Loucy (cell line): ENCODE measurements at regions not wholly inside any gene's neighbourhood (a gene's known extent, or its start where the extent isn't known, plus 50 kb on each side); places are given as distances from the start of the nearest gene placed in this dataset.

ENCODE experiments used
- H2AFZ ChIP-seq: fragments of 200-600 bp; sonication (generic); 2 replicates; pipeline ENCODE4 v1.6.0; 2016; ENCODE audit warnings: antibody characterized with exemption, mild to moderate bottlenecking, low read length, moderate library complexity
- H3F3A ChIP-seq: fragments of 200-600 bp; 2 replicates; pipeline ENCODE4 v1.6.0; 2016; ENCODE audit warnings: antibody characterized with exemption, low read depth, mild to moderate bottlenecking
- H3K27me3 ChIP-seq: fragments of 200-600 bp; sonication (generic); 2 replicates; pipeline ENCODE4 v1.6.1; 2014; ENCODE audit warnings: low read length, mild to moderate bottlenecking; ENCODE audit not compliant: insufficient read depth, poor library complexity, severe bottlenecking
- H3K36me3 ChIP-seq: fragments of 200-600 bp; sonication (generic); 2 replicates; pipeline ENCODE4 v1.6.1; 2016; ENCODE audit warnings: low read length; ENCODE audit not compliant: insufficient read depth
- H3K4me1 ChIP-seq: fragments of 200-600 bp; sonication (generic); 2 replicates; pipeline ENCODE4 v1.5.1; 2014; ENCODE audit warnings: low read length, mild to moderate bottlenecking; ENCODE audit not compliant: insufficient read depth, poor library complexity, severe bottlenecking
- H3K4me2 ChIP-seq: fragments of 200-600 bp; sonication (generic); 2 replicates; pipeline ENCODE4 v1.6.0; 2014; ENCODE audit warnings: antibody characterized with exemption, low read length, low read depth, mild to moderate bottlenecking; ENCODE audit not compliant: poor library complexity, severe bottlenecking
- H3K4me3 ChIP-seq: fragments of 200-600 bp; sonication (generic); 2 replicates; pipeline ENCODE4 v1.5.1; 2014; ENCODE audit warnings: low read length, mild to moderate bottlenecking, mixed read lengths; ENCODE audit not compliant: poor library complexity, severe bottlenecking
- H3K79me2 ChIP-seq: fragments of 200-600 bp; sonication (generic); 2 replicates; pipeline ENCODE4 v1.6.1; 2014; ENCODE audit warnings: low read length; ENCODE audit not compliant: insufficient read depth
- H3K9ac ChIP-seq: fragments of 200-600 bp; sonication (generic); 2 replicates; pipeline ENCODE4 v1.6.0; 2014; ENCODE audit warnings: mild to moderate bottlenecking, low read depth, low read length, moderate library complexity; ENCODE audit not compliant: poor library complexity, severe bottlenecking
- H3K9me2 ChIP-seq: fragments of 200-600 bp; sonication (generic); replicated peaks from 2 replicates; pipeline ENCODE4 v1.6.1; 2016; ENCODE audit warnings: low read depth, low read length, mixed read lengths
- H3K9me3 ChIP-seq: fragments of 200-600 bp; sonication (generic); 2 replicates; pipeline ENCODE4 v1.6.1; 2014; ENCODE audit warnings: mild to moderate bottlenecking, antibody characterized with exemption, low read length, low read depth; ENCODE audit not compliant: insufficient read depth
- H4K20me1 ChIP-seq: fragments of 200-600 bp; sonication (generic); 2 replicates; pipeline ENCODE4 v1.6.0; 2014; ENCODE audit warnings: antibody characterized with exemption, low read length, mild to moderate bottlenecking; ENCODE audit not compliant: insufficient read depth, poor library complexity, severe bottlenecking
- CTCF ChIP-seq: fragments of 200-600 bp; sonication (generic); conservative IDR thresholded peaks from 2 replicates; pipeline ENCODE4 v1.5.1; 2014; ENCODE audit warnings: mild to moderate bottlenecking, antibody characterized with exemption, low read length
- EZH2phosphoT487 ChIP-seq: fragments of 200-600 bp; IDR thresholded peaks from 2 replicates; pipeline ENCODE4 v1.6.1; 2018; ENCODE audit warnings: antibody characterized with exemption, mild to moderate bottlenecking, moderate library complexity, borderline replicate concordance

GRCh38 chr2:199064201-199064600, 393.5 kb downstream of the SATB2 start:
- no peaks in the 10 kb centered on the region for H3K9me2 ChIP-seq
- TF ChIP-seq CTCF = no peak

GRCh38 chr2:199057936-199058335, 399.8 kb downstream of the SATB2 start:
- Histone ChIP-seq H3K9me3 (no peaks in the 10 kb centered on the region), H2AFZ (no peak overlapping the region), H3K36me3 (no peaks in the 10 kb centered on the region), H3K9ac (no peak overlapping the region), H3F3A (no peaks in the 10 kb centered on the region), H3K79me2 (no peaks in the 10 kb centered on the region), H3K27me3 (no peaks in the 10 kb centered on the region), H3K4me2 (no peak overlapping the region), H3K9me2 (no peaks in the 10 kb centered on the region), H3K4me1 (no peaks in the 10 kb centered on the region), H4K20me1 (no peaks in the 10 kb centered on the region), H3K4me3 (no peak overlapping the region)
- TF ChIP-seq CTCF (no peak), EZH2phosphoT487 (no peak)

More at GRCh38 chr2:199064201-199064600, 393.5 kb downstream of the SATB2 start:
- H3K79me2 ChIP-seq = no peaks in the 10 kb centered on the region
- no peaks in the 10 kb centered on the region for H3K4me1 ChIP-seq
- H3K9me3 ChIP-seq = no peaks in the 10 kb centered on the region
- H4K20me1 ChIP-seq = no peaks in the 10 kb centered on the region
- no peak overlapping the region for H2AFZ ChIP-seq
- H3K27me3 ChIP-seq = no peaks in the 10 kb centered on the region
- H3K9ac ChIP-seq = no peak overlapping the region
- H3K4me2 ChIP-seq = no peak overlapping the region
- no peak overlapping the region for H3K4me3 ChIP-seq
- no peaks in the 10 kb centered on the region for H3K36me3 ChIP-seq
- H3F3A ChIP-seq = no peaks in the 10 kb centered on the region

GRCh38 chr2:199055336-199055735, 402.4 kb downstream of the SATB2 start:
- no peaks in the 10 kb centered on the region for H3K79me2 ChIP-seq
- H4K20me1 ChIP-seq = no peaks in the 10 kb centered on the region
- no peaks in the 10 kb centered on the region for H3K9me3 ChIP-seq
- no peaks in the 10 kb centered on the region for H3K4me1 ChIP-seq
- H3K9me2 ChIP-seq = no peaks in the 10 kb centered on the region
- no peak overlapping the region for H3K4me2 ChIP-seq
- H2AFZ ChIP-seq = no peak overlapping the region
- no peak overlapping the region for H3K9ac ChIP-seq
- no peaks in the 10 kb centered on the region for H3K27me3 ChIP-seq
- no peak overlapping the region for H3K4me3 ChIP-seq
- no peaks in the 10 kb centered on the region for H3K36me3 ChIP-seq
- no peaks in the 10 kb centered on the region for H3F3A ChIP-seq
- TF ChIP-seq EZH2phosphoT487 (no peak), CTCF (no peak)
